Stimulated activated naive B cell treated with anti-CD40 and anti-IgM and Interleukin-4, amounts not matched to agents 10 μg/mL and 1 μg/mL and 100 μg/mL, for 72 hours (primary cell): ENCODE measurements at regions not wholly inside any gene's neighbourhood (a gene's known extent, or its start where the extent isn't known, plus 50 kb on each side); places are given as distances from the start of the nearest gene placed in this dataset.

Source experiments
- ATAC-seq, 2 donors: fragments of 150-1000 bp; cut with Tn5 transposase; replicated peaks; 2 replicates each; pipeline ENCODE4 v1.10.0; 2021; ENCODE audit warnings: moderate library complexity in 1 of 2
- DNase-seq: peaks from one replicate; pipeline ENCODE4 v3.0.0; 2021
- H3K27ac Mint-ChIP-seq: one replicate; pipeline ENCODE4 v1.8.0; 2022; ENCODE audit warnings: mild to moderate bottlenecking, mixed read lengths
- H3K27me3 Mint-ChIP-seq, 2 donors: one replicate each; pipeline ENCODE4 v1.8.0; 2022; ENCODE audit warnings: mixed read lengths in 2 of 2
- H3K36me3 Mint-ChIP-seq, 2 donors: one replicate each; pipeline ENCODE4 v1.8.0; 2022; ENCODE audit warnings: mixed read lengths in 2 of 2, mild to moderate bottlenecking in 1 of 2
- H3K4me1 Mint-ChIP-seq, 2 donors: one replicate each; pipeline ENCODE4 v1.8.0; 2022; ENCODE audit warnings: mixed read lengths in 2 of 2, mild to moderate bottlenecking in 1 of 2
- H3K4me3 Mint-ChIP-seq, 2 donors: one replicate each; pipeline ENCODE4 v1.8.0; 2022; ENCODE audit warnings: mild to moderate bottlenecking in 2 of 2, mixed read lengths in 2 of 2, moderate library complexity in 1 of 2
- H3K9me3 Mint-ChIP-seq, 2 donors: one replicate each; pipeline ENCODE4 v1.8.0; 2022; ENCODE audit warnings: mixed read lengths in 2 of 2, mild to moderate bottlenecking in 1 of 2

DNA sequence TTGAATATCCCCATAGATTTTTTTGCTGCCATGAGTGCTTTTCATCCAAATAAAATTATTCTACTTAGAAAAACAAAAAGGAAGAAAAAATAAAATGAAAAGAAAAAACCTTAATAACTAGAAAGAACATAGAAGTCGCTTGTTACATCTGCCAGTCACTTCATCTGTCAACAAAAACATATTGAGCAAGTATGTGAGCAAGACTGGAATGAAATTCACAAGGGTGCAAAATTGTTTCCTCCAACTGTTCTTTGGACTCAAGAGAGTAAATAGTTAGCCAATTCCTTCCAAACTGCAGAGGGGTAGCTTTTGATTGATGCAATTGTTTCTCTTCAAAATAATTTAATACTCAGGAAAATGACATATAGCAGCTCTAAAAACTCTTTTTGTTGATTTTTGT, 336.3 kb upstream of the CDH7 start:
- DNase-seq (no peak), ATAC-seq (no peak)
- no peaks in the 10 kb centered on the region for H3K36me3 Mint-ChIP-seq
- H3K4me3 Mint-ChIP-seq: no peak overlapping the region
- H3K27ac Mint-ChIP-seq: no peak overlapping the region
- no peaks in the 10 kb centered on the region for H3K27me3 Mint-ChIP-seq
- H3K9me3 Mint-ChIP-seq: no peaks in the 10 kb centered on the region
- no peaks in the 10 kb centered on the region for H3K4me1 Mint-ChIP-seq

GRCh38 chr18:65411061-65411460, 339.8 kb upstream of the CDH7 start:
- no peak overlapping the region for H3K4me3 Mint-ChIP-seq
- DNase-seq: no peak
- H3K4me1 Mint-ChIP-seq: no peaks in the 10 kb centered on the region
- no peaks in the 10 kb centered on the region for H3K36me3 Mint-ChIP-seq
- no peaks in the 10 kb centered on the region for H3K27me3 Mint-ChIP-seq
- ATAC-seq: no peak
- no peak overlapping the region for H3K27ac Mint-ChIP-seq
- no peaks in the 10 kb centered on the region for H3K9me3 Mint-ChIP-seq

- Mint-ChIP-seq H3K4me1 (no peaks in the 10 kb centered on the region), H3K27ac (no peak overlapping the region), H3K9me3 (no peaks in the 10 kb centered on the region), H3K27me3 (no peaks in the 10 kb centered on the region), H3K4me3 (no peak overlapping the region), H3K36me3 (no peaks in the 10 kb centered on the region)
- DNase-seq (no peak), ATAC-seq (no peak)
Measured at GRCh38 chr18:65409261-65409660, 341.6 kb upstream of the CDH7 start.

- Mint-ChIP-seq H3K36me3 (no peaks in the 10 kb centered on the region), H3K4me3 (no peak overlapping the region), H3K27me3 (no peaks in the 10 kb centered on the region), H3K4me1 (no peaks in the 10 kb centered on the region), H3K9me3 (peaks cover 0 to 1% of the 10 kb centered on the region in 2 donors), H3K27ac (no peak overlapping the region)
- DNase-seq (no peak), ATAC-seq (no peak)
Measured at GRCh38 chr18:65403534-65403933, 347.3 kb upstream of the CDH7 start.

DNA sequence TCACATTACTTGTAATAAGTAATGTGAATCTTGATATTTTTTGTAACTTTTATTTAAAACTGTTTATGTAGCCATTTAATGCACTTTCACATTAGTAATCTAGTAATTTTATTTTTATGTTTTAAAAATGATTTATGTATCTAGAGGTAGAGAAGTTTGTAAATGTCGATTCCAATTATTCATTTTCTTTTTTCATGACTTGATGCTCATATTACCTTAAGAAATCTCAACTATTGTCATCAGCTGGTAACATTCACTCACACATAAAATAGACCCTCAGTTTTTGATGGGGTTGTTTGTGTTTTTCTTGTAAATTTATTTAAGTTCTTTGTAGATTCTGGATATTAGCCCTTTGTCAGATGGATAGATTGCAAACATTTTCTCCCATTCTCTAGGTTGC, 351.7 kb upstream of the CDH7 start:
- DNase-seq (no peak), ATAC-seq (no peak)
- no peak overlapping the region for H3K4me3 Mint-ChIP-seq
- H3K4me1 Mint-ChIP-seq: no peaks in the 10 kb centered on the region
- H3K9me3 Mint-ChIP-seq: peaks cover 0 to 1% of the 10 kb centered on the region in 2 donors
- no peaks in the 10 kb centered on the region for H3K36me3 Mint-ChIP-seq
- no peaks in the 10 kb centered on the region for H3K27me3 Mint-ChIP-seq
- H3K27ac Mint-ChIP-seq: no peak overlapping the region

DNA sequence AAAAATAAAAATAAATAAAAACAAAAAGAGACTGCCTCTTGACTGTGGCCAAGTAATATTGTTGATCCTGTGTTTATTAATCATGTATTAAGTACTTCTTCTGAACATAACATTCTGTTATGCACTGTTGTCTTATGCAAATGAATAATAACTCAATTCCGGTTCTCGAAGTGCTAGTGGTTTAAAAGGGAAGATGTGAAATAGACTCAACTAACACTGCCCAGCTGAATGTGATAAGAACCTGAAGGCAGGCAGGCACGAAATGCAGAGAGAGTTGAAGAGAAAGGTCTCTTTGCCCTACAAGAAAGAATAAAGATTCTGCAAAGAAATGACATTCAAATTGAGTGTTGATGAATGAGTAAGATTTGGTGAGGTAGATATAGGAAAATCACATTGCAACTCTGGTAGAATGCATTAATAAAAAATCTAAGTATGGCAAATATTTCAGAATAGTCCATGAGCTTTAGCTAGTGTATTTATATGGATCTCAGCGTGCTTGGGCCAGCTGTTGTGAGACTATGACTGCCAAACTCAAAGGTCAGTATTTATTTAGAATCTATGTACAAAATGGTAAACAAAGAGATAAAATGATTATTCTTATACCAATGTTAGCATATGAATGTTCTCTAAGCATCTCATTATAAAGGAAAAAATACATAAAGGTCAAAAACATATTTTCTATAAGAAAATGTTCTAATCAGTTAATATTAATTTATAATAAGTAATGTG, 352.3 kb upstream of the CDH7 start:
- H3K9me3 Mint-ChIP-seq: no peaks in the 10 kb centered on the region
- DNase-seq (no peak), ATAC-seq (no peak)

GRCh38 chr18:65380986-65381385, 369.8 kb upstream of the CDH7 start:
- Mint-ChIP-seq H3K4me1 (peaks cover 0 to 1% of the 10 kb centered on the region in 2 donors), H3K27ac (no peak overlapping the region), H3K4me3 (no peak overlapping the region), H3K36me3 (no peaks in the 10 kb centered on the region), H3K9me3 (peaks cover 7% of the 10 kb centered on the region in 2 donors), H3K27me3 (no peaks in the 10 kb centered on the region)
- DNase-seq (no peak), ATAC-seq (no peak)

More for the DNA sequence above, 352.3 kb upstream of the CDH7 start:
- no peaks in the 10 kb centered on the region for H3K27me3 Mint-ChIP-seq
- no peaks in the 10 kb centered on the region for H3K36me3 Mint-ChIP-seq
- no peak overlapping the region for H3K4me3 Mint-ChIP-seq
- no peaks in the 10 kb centered on the region for H3K4me1 Mint-ChIP-seq
- no peak overlapping the region for H3K27ac Mint-ChIP-seq

GRCh38 chr18:65380571-65380970, 370.2 kb upstream of the CDH7 start:
- ATAC-seq: no peak
- Mint-ChIP-seq H3K36me3 (no peaks in the 10 kb centered on the region), H3K4me1 (no peaks in the 10 kb centered on the region), H3K9me3 (peaks cover 4 to 5% of the 10 kb centered on the region in 2 donors), H3K27ac (no peak overlapping the region), H3K27me3 (no peaks in the 10 kb centered on the region), H3K4me3 (no peak overlapping the region)
- DNase-seq: no peak

- Mint-ChIP-seq H3K27ac (no peak overlapping the region), H3K4me1 (no peaks in the 10 kb centered on the region), H3K27me3 (no peaks in the 10 kb centered on the region), H3K36me3 (no peaks in the 10 kb centered on the region), H3K4me3 (no peak overlapping the region), H3K9me3 (peaks cover 0 to 2% of the 10 kb centered on the region in 2 donors)
- DNase-seq: no peak
- no peak for ATAC-seq
Measured at GRCh38 chr18:65372904-65373303, 377.9 kb upstream of the CDH7 start.

- no peaks in the 10 kb centered on the region for H3K36me3 Mint-ChIP-seq
- no peak for ATAC-seq
- H3K4me1 Mint-ChIP-seq: no peaks in the 10 kb centered on the region
- no peaks in the 10 kb centered on the region for H3K27me3 Mint-ChIP-seq
- no peak overlapping the region for H3K4me3 Mint-ChIP-seq
- no peak for DNase-seq
- H3K9me3 Mint-ChIP-seq: no peaks in the 10 kb centered on the region
- no peak overlapping the region for H3K27ac Mint-ChIP-seq
Measured at GRCh38 chr18:65365245-65365980, 385.4 kb upstream of the CDH7 start.

DNA sequence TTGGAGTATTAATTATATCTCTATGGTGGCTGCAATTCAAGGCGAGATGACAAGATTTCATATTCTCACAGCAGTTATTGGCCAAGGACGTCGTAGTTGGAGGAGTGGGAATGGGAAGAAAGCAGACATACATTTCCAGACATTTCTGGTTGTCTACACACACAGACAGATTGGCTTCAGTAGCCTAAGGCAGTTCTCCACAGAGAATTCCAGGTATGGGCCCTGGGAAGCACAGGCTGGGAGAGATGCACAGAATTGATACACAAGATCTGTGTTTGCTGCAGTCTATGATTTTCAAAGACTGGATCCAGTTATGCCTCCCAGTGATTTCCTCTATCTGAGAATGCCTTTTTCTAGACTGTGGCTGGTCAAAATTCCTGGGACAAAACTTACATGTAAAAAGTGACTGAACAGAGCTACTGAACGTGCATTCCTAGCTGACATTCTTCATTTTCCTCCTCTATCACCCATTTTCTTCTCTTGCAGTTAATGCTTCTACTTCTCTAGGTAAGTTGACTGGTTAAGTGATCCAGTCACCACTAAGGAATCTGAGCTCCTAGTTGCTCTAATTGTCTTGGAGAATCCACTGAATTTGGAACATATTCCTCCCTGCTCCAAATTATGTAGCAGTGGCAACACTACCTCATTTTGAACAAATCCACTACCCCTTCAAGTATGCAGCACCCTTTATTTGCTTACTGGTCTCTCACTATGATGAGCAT, 386.7 kb upstream of the CDH7 start:
- DNase-seq: no peak
- Mint-ChIP-seq H3K36me3 (no peaks in the 10 kb centered on the region), H3K4me1 (no peaks in the 10 kb centered on the region), H3K9me3 (no peaks in the 10 kb centered on the region), H3K27me3 (no peaks in the 10 kb centered on the region), H3K27ac (peak overlapping the region; percentile 47), H3K4me3 (no peak overlapping the region)
- ATAC-seq: no peak

- H3K9me3 Mint-ChIP-seq: no peaks in the 10 kb centered on the region
- DNase-seq (no peak), ATAC-seq (no peak)
- H3K27me3 Mint-ChIP-seq: no peaks in the 10 kb centered on the region
- no peak overlapping the region for H3K27ac Mint-ChIP-seq
- no peaks in the 10 kb centered on the region for H3K36me3 Mint-ChIP-seq
- no peak overlapping the region for H3K4me3 Mint-ChIP-seq
- no peaks in the 10 kb centered on the region for H3K4me1 Mint-ChIP-seq
Measured at GRCh38 chr18:65363011-65363410, 387.8 kb upstream of the CDH7 start.

GRCh38 chr18:65359479-65359878, 391.3 kb upstream of the CDH7 start:
- no peak overlapping the region for H3K4me3 Mint-ChIP-seq
- no peak overlapping the region for H3K27ac Mint-ChIP-seq
- no peaks in the 10 kb centered on the region for H3K27me3 Mint-ChIP-seq
- no peaks in the 10 kb centered on the region for H3K9me3 Mint-ChIP-seq
- ATAC-seq (no peak), DNase-seq (no peak)
- no peaks in the 10 kb centered on the region for H3K4me1 Mint-ChIP-seq
- no peaks in the 10 kb centered on the region for H3K36me3 Mint-ChIP-seq

- Mint-ChIP-seq H3K36me3 (no peaks in the 10 kb centered on the region), H3K4me1 (no peaks in the 10 kb centered on the region), H3K4me3 (no peak overlapping the region), H3K27me3 (no peaks in the 10 kb centered on the region), H3K27ac (no peak overlapping the region), H3K9me3 (no peaks in the 10 kb centered on the region)
- DNase-seq: no peak
- ATAC-seq: no peak
Measured at GRCh38 chr18:65358306-65358705, 392.5 kb upstream of the CDH7 start.

- no peaks in the 10 kb centered on the region for H3K36me3 Mint-ChIP-seq
- no peaks in the 10 kb centered on the region for H3K4me1 Mint-ChIP-seq
- DNase-seq: no peak
- H3K27ac Mint-ChIP-seq: no peak overlapping the region
- no peaks in the 10 kb centered on the region for H3K27me3 Mint-ChIP-seq
- H3K9me3 Mint-ChIP-seq: no peaks in the 10 kb centered on the region
- no peak for ATAC-seq
- no peak overlapping the region for H3K4me3 Mint-ChIP-seq
Measured at GRCh38 chr18:65352186-65352585, 398.6 kb upstream of the CDH7 start.
